Ishikawa (cell line): ENCODE measurements at regions not wholly inside any gene's neighbourhood (a gene's known extent, or its start where the extent isn't known, plus 50 kb on each side); places are given as distances from the start of the nearest gene placed in this dataset.

Source experiments
- CEBPB ChIP-seq: IDR thresholded peaks from 2 replicates; pipeline ENCODE4 v1.6.1; 2012
- EP300 ChIP-seq: IDR thresholded peaks from 2 replicates; pipeline ENCODE4 v1.6.1; 2012; ENCODE audit warnings: borderline replicate concordance
- YY1 ChIP-seq: IDR thresholded peaks from 2 replicates; pipeline ENCODE4 v1.6.1; 2012; ENCODE audit warnings: low read depth

- no peak for TF ChIP-seq YY1
- TF ChIP-seq EP300: no peak
- no peak for TF ChIP-seq CEBPB
Observed at GRCh38 chr10:43771675-43772074, 123.0 kb upstream of the ZNF32 start.
